PC-3 (cell line): ENCODE measurements at regions not wholly inside any gene's neighbourhood (a gene's known extent, or its start where the extent isn't known, plus 50 kb on each side); places are given as distances from the start of the nearest gene placed in this dataset.
"Not testable (repeated sequence)": the region's sequence is repeated elsewhere in the genome, so short reads cannot be mapped to it uniquely, and the experiment has no call there.

ENCODE experiments used
- EZH2phosphoT487 ChIP-seq: fragments of 300-600 bp; sonication (generic); IDR thresholded peaks from 2 replicates; pipeline ENCODE4 v1.6.1; 2018; ENCODE audit warnings: mild to moderate bottlenecking, antibody characterized with exemption, low read length, borderline replicate concordance
- TF ChIP-seq, protein P1 (sequence below): fragments of 300-600 bp; sonication (generic); conservative IDR thresholded peaks from 2 replicates; pipeline ENCODE4 v1.5.1; 2017; ENCODE audit warnings: antibody characterized with exemption, low read depth, mild to moderate bottlenecking, low read length

DNA sequence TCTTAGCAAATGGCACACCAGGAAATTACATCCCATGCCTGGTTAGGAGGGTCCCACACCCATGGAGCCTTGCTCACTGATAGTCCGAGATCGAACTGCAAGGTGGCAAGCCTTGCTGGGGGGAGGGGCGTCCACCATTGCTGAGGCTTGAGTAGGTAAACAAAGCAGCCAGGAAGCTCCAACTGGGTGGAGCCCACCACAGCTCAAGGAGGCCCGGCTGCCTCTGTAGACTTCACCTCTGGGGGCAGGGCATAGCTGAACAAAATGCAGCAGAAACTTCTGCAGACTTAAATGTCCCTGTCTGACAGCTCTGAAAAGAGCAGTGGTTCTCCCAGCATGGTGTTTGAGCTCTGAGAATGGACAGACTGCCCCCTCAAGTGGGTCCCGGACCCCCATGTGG is 962.7 kb upstream of the INTU start:
- TF ChIP-seq, protein P1, sequence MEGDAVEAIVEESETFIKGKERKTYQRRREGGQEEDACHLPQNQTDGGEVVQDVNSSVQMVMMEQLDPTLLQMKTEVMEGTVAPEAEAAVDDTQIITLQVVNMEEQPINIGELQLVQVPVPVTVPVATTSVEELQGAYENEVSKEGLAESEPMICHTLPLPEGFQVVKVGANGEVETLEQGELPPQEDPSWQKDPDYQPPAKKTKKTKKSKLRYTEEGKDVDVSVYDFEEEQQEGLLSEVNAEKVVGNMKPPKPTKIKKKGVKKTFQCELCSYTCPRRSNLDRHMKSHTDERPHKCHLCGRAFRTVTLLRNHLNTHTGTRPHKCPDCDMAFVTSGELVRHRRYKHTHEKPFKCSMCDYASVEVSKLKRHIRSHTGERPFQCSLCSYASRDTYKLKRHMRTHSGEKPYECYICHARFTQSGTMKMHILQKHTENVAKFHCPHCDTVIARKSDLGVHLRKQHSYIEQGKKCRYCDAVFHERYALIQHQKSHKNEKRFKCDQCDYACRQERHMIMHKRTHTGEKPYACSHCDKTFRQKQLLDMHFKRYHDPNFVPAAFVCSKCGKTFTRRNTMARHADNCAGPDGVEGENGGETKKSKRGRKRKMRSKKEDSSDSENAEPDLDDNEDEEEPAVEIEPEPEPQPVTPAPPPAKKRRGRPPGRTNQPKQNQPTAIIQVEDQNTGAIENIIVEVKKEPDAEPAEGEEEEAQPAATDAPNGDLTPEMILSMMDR = not testable (repeated sequence)
- TF ChIP-seq EZH2phosphoT487 = not testable (repeated sequence)
